Lung (tissue), 11 donors: ENCODE measurements at regions not wholly inside any gene's neighbourhood (a gene's known extent, or its start where the extent isn't known, plus 50 kb on each side); places are given as distances from the start of the nearest gene placed in this dataset.

Experiments used
- ATAC-seq: fragments of 200-7000 bp; cut with Tn5 transposase; one replicate; pipeline ENCODE4 v1.9.1; 2020; ENCODE audit warnings: moderate number of reproducible peaks; ENCODE audit not compliant: insufficient read depth, low FRiP score
- DNase-seq, 3 donors: peaks; one replicate each; pipeline ENCODE4 v3.0.0-alpha.2; 2013 to 2017
- H3K27ac ChIP-seq, 2 donors: one replicate each; pipeline ENCODE4 v1.5.1; 2013; ENCODE audit warnings: mild to moderate bottlenecking in 2 of 2, moderate library complexity in 2 of 2, control low read depth in 1 of 2, inconsistent platforms in 1 of 2, low read depth in 1 of 2, low read length in 1 of 2
- H3K27me3 ChIP-seq, 3 donors: one replicate each; pipeline ENCODE4 v1.5.1; 2013; ENCODE audit warnings: low read length in 2 of 3; ENCODE audit not compliant: control insufficient read depth in 3 of 3, insufficient read depth in 3 of 3
- H3K36me3 ChIP-seq, 4 donors: one replicate each; pipeline ENCODE4 v1.5.1; 2013; ENCODE audit warnings: low read length in 4 of 4, mild to moderate bottlenecking in 1 of 4, moderate library complexity in 1 of 4; ENCODE audit not compliant: control insufficient read depth in 4 of 4, insufficient read depth in 4 of 4
- H3K4me1 ChIP-seq, 5 donors: one replicate each; pipeline ENCODE4 v1.5.1; 2013; ENCODE audit warnings: low read length in 5 of 5, mild to moderate bottlenecking in 2 of 5, moderate library complexity in 1 of 5; ENCODE audit not compliant: control insufficient read depth in 5 of 5, insufficient read depth in 5 of 5
- H3K4me3 ChIP-seq: one replicate; pipeline ENCODE4 v1.5.1; 2013; ENCODE audit warnings: mild to moderate bottlenecking, control low read depth, moderate library complexity
- H3K9ac ChIP-seq, 2 donors: one replicate each; pipeline ENCODE4 v1.5.1; 2013; ENCODE audit warnings: low read length in 2 of 2, control low read depth in 1 of 2; ENCODE audit not compliant: insufficient read depth in 1 of 2
- H3K9me3 ChIP-seq, 4 donors: one replicate each; pipeline ENCODE4 v1.5.1; 2013; ENCODE audit warnings: low read length in 3 of 4, mild to moderate bottlenecking in 1 of 4, moderate library complexity in 1 of 4; ENCODE audit not compliant: control insufficient read depth in 4 of 4, insufficient read depth in 3 of 4
- CTCF ChIP-seq: IDR thresholded peaks from 2 replicates; pipeline ENCODE4 v1.5.1; 2012; ENCODE audit warnings: mild to moderate bottlenecking; ENCODE audit errors: control extremely low read depth, extremely low read depth
- WGBS, 2 donors: extraction: QIAGEN DNeasy Blood & Tissue Kit; methylation state at CpG; one replicate each; pipeline ENCODE4 v1.1.7; 2013; 5-methylcytosine and 5-hydroxymethylcytosine counted together
- donor health status: control.
- donor health status: control.
- donor health status: Bipolar disorder and iron deficiency.
- donor health status: healthy.
- donor health status: DM: yes; HTN: yes; CAD: no.

DNA sequence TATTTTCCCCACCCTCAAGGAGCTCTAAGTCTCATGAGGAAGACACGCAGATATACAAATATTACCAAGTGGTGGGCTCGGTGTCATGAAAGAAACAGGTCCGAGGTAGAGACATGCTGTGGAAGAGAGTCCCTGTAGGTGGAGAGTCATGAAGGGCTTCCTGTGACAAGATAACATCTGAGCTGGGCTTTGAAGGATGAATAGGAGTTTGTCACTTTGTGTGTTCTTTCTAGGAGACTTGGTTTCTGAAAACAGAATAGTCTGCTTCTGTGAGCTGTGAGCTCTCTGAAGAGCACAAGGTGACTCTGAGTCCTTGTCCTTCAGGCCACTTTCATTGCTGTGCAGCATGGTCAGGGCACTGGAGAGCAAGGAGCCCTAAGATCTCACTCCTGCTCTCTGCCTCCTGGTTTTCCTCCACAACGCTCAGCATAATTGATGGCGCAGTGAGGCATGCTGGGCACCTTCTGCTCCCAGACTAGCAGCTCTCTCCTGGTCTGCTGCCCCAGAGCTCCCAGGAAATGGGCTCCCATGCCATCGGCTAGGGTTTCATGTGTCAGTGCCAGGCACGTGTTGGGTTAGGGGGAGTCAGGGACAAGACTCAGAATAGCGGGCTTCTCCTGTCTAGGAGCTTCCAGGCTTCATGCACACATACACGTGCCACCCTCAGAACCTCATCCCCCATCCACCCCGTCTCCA is 209.9 kb upstream of the CSF3R start:
- Histone ChIP-seq H3K4me1 (peaks cover 0 to 3% (median 0%) of the 10 kb centered on the region in 5 donors), H3K9me3 (peaks cover 0 to 2% (median 0%) of the 10 kb centered on the region in 4 donors), H3K9ac (no peak overlapping the region), H3K36me3 (no peaks in the 10 kb centered on the region), H3K27me3 (peaks cover 0 to 50% (median 22%) of the 10 kb centered on the region in 3 donors), H3K27ac (no peak overlapping the region), H3K4me3 (no peak overlapping the region)
- ATAC-seq (peak; percentile 10), DNase-seq (no peak)
- TF ChIP-seq CTCF = no peak
- WGBS, 2 donors = 71 to 76% methylated on average over 10 of the region's 10 CpGs

GRCh38 chr1:36691374-36691773 is 208.7 kb upstream of the CSF3R start:
- Histone ChIP-seq H3K27ac (no peak overlapping the region), H3K4me1 (peaks cover 0 to 3% (median 0%) of the 10 kb centered on the region in 5 donors), H3K9ac (no peak overlapping the region), H3K27me3 (peaks cover 0 to 52% (median 22%) of the 10 kb centered on the region in 3 donors), H3K9me3 (peaks cover 0 to 2% (median 0%) of the 10 kb centered on the region in 4 donors), H3K4me3 (no peak overlapping the region), H3K36me3 (no peaks in the 10 kb centered on the region)
- DNase-seq (no peak), ATAC-seq (no peak)
- no peak for TF ChIP-seq CTCF
- WGBS, 2 donors = 70 to 74% methylated on average over 3 of the region's 3 CpGs

DNA sequence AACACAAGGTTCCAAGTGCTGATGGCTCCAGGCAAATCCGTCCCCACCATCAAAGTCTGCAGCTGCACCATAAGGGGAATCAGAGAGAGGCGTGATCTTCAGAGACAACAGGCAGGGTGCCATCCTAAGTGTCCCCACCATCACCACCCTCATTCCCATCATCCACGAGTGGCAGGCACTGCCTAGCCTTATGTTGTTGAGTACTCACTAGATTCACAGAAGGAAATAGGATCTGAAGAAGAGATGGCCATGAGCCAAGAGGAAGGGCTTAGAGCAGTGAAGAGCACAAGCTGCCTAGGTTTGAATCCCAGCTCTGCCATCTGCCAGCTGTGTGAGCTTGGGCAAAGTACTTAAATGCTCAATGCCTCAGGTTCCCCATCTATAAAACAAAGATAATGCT is 207.3 kb upstream of the CSF3R start:
- WGBS, 2 donors = 68 to 76% methylated on average over 3 of the region's 3 CpGs
- no peak for TF ChIP-seq CTCF
- H3K36me3 ChIP-seq = no peaks in the 10 kb centered on the region
- peaks cover 0 to 2% (median 0%) of the 10 kb centered on the region in 4 donors for H3K9me3 ChIP-seq
- no peak overlapping the region for H3K27ac ChIP-seq
- ATAC-seq (no peak), DNase-seq (peak in 1 of 3 donors; percentile 3)
- H3K4me1 ChIP-seq = peaks cover 0 to 3% (median 0%) of the 10 kb centered on the region in 5 donors
- H3K27me3 ChIP-seq = peaks cover 0 to 46% (median 18%) of the 10 kb centered on the region in 3 donors
- no peak overlapping the region for H3K9ac ChIP-seq
- H3K4me3 ChIP-seq = no peak overlapping the region
